ENCODE measurements at regions not wholly inside any gene's neighbourhood (a gene's known extent, or its start where the extent isn't known, plus 50 kb on each side); places are given as distances from the start of the nearest gene placed in this dataset.

DNA sequence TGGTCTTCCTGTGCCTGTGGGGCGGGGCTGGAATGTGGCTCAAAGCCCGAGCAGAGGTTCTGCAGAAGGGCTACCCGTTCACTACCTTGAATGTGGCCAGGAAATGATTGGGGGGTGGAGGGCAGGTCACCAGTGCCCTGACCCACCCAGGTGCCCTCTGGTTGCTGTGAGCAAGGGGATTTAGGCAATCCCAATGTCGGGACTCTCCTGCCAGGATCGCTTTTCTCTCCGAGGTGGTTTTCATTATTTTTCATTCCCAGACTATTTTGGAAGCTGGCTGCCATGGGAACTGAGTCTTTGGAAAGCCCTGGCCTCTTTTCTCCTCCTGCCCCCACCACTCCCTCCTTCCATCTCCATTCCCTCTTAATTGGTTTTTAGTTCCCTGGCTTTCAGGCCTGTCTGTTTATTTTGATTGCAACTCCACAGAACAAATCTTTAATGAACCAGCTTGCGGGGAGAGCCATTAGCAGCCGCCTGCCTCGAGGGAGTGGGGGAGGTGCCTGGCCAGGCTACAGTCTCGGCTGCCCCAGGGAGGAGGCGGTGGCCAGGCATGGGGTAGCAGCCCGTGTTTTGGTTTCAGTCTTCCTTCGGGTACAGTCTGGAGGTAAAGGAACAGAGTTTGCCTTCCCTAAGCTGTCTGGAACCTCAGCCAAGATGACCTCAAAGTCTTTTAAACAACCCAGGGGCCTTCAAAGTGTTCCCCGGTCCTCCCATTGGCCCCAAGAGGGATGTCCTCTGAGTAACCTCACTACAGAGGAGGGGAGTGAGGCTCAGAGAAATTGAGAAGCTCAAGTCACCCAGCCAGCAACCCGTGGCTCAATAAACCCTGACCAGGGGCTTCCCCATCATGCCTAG is 114.4 kb upstream of the HAAO start:
- Histone ChIP-seq H3K36me3 (replicated peaks in 1 of 2; ENCODE audit: insufficient read depth in 1 of 2, low read depth in 2 of 2) (no peaks in the 10 kb centered on the region), H3K27me3 (peaks cover 0 to 9% of the 10 kb centered on the region in 2 donors), H3K27ac (peak overlapping the region in 2 of 4 donors; percentile 27), H3K4me3 (no peak overlapping the region), H3K9me3 (no peaks in the 10 kb centered on the region), H3K4me1 (peaks cover 35% of the 10 kb centered on the region)
- TF ChIP-seq POLR2A (IDR thresholded peaks at IDR 0.05) (no peak), CTCF (IDR thresholded peaks at IDR 0.05) (no peak)
- intact Hi-C loops (cut with DNase I), result no loop called here
- peak in 1 of 4 donors; percentile 45 for DNase-seq
- 33 to 59% methylated on average over 15 of the region's 15 CpGs for WGBS, 2 donors
- ATAC-seq, result peak; percentile 38

- Histone ChIP-seq H3K36me3 (replicated peaks in 1 of 2; ENCODE audit: insufficient read depth in 1 of 2, low read depth in 2 of 2) (no peaks in the 10 kb centered on the region), H3K9me3 (no peaks in the 10 kb centered on the region), H3K27ac (peak overlapping the region in 2 of 4 donors; percentile 27), H3K4me1 (peaks cover 33% of the 10 kb centered on the region), H3K27me3 (peaks cover 0 to 9% of the 10 kb centered on the region in 2 donors), H3K4me3 (no peak overlapping the region)
- WGBS, 2 donors, result 59 to 71% methylated on average over 4 of the region's 4 CpGs
- no peak for TF ChIP-seq CTCF (IDR thresholded peaks at IDR 0.05)
- TF ChIP-seq POLR2A (IDR thresholded peaks at IDR 0.05), result no peak
- ATAC-seq, result no peak
- intact Hi-C loops (cut with DNase I), result no loop called here
- DNase-seq, result no peak
These were observed 113.8 kb upstream of the HAAO start for GRCh38 chr2:42906111-42906556.

DNA sequence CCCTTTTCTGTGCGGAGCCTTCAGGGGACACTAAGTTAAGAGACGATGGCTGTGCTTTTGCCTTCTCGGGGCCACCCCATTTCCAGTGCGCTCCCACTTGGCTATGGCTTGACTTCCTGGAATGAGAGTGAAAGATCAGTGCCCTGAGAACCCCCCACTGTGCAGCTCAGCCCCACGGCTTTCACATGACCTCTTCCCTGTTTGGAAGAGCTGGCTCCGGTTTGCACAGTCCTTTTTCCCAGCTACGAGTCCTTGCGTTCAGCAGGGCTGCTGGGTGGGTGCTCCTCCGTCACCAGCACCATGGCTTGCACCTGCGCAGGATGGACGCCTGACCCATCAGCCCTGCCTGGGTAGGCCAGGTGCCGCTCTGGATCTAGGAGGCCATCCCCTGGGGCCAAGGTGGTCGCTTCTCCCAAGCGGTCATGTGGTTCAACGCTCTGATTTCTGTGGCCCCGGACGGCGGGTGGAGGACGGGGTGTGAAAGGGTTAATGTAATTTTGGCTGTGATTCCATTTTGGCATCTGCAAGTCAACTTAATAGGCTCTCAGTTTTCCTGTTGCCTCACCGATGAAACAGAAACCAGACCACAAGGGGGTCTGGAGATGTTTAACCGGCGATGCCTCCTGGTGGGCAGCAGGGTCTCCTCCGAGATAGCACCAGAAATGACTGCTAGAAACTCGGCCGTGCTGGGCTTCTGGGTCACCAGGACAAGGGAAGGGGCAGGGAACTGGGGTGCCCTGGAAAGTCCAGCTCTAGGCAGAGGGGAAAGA is 113.1 kb upstream of the HAAO start:
- no peak for DNase-seq
- peaks cover 0 to 9% of the 10 kb centered on the region in 2 donors for H3K27me3 ChIP-seq
- intact Hi-C loops (cut with DNase I), result no loop called here
- H3K9me3 ChIP-seq, result no peaks in the 10 kb centered on the region
- H3K4me3 ChIP-seq, result no peak overlapping the region
- TF ChIP-seq CTCF (IDR thresholded peaks at IDR 0.05), result peak in 1 of 7 experiments; percentile 5
- TF ChIP-seq POLR2A (IDR thresholded peaks at IDR 0.05), result no peak
- H3K4me1 ChIP-seq, result peaks cover 27% of the 10 kb centered on the region
- WGBS, 2 donors, result 64 to 66% methylated on average over 21 to 25 of the region's 25 CpGs
- H3K27ac ChIP-seq, result peak overlapping the region in 1 of 4 donors; percentile 27
- ATAC-seq, result no peak
- no peaks in the 10 kb centered on the region for H3K36me3 ChIP-seq (replicated peaks in 1 of 2; ENCODE audit: insufficient read depth in 1 of 2, low read depth in 2 of 2)

DNA sequence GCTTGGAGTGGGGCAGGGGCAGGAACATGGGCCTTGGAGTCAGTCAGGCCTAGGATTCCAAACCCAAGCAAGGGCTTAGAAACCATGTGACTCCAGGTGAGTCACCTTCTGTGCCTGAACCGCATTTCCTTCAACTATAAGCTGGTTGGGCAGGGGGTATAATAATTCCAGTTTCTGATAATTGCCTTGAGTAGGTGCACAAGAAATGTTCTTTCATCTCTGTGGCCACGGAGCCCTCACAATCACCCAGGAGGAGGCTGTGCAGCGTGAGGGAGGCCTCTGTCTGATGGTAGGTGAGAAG is 112.1 kb upstream of the HAAO start:
- Histone ChIP-seq H3K36me3 (replicated peaks in 1 of 2; ENCODE audit: insufficient read depth in 1 of 2, low read depth in 2 of 2) (no peaks in the 10 kb centered on the region), H3K27ac (no peak overlapping the region), H3K9me3 (no peaks in the 10 kb centered on the region), H3K4me3 (no peak overlapping the region), H3K27me3 (peaks cover 0 to 9% of the 10 kb centered on the region in 2 donors), H3K4me1 (peaks cover 22% of the 10 kb centered on the region)
- TF ChIP-seq POLR2A (IDR thresholded peaks at IDR 0.05), result no peak
- no peak for TF ChIP-seq CTCF (IDR thresholded peaks at IDR 0.05)
- WGBS, 2 donors, result 95 to 100% methylated on average over 3 of the region's 3 CpGs
- DNase-seq (no peak), ATAC-seq (no peak)
- intact Hi-C loops (cut with DNase I), result no loop called here

Data from body of pancreas (tissue), 4 donors.